ENCODE measurements at regions not wholly inside any gene's neighbourhood (a gene's known extent, or its start where the extent isn't known, plus 50 kb on each side); places are given as distances from the start of the nearest gene placed in this dataset.

DNA sequence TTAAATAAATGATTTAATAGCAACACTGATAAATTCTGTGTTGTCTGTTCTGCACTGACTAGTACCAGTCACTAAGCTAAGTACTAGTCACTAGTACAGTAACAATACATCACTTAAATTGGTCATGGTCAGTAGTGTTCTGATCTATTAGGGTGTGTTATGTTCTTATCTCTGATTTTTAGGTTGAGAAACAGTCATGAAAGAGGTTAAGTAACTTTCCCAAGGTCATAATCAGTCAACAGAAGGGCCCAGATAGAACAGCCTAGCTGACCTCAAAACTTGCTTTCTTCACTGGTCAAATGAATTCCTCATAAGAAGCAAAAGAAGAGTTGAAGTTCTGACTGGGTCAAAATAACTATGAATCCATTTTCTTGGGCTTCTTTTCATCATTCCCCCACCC, 1492.7 kb downstream of the MAT2B start:
- no peaks in the 10 kb centered on the region for H3K79me2 ChIP-seq (ENCODE audit: insufficient read depth, low read length)
- TF ChIP-seq, protein P1, sequence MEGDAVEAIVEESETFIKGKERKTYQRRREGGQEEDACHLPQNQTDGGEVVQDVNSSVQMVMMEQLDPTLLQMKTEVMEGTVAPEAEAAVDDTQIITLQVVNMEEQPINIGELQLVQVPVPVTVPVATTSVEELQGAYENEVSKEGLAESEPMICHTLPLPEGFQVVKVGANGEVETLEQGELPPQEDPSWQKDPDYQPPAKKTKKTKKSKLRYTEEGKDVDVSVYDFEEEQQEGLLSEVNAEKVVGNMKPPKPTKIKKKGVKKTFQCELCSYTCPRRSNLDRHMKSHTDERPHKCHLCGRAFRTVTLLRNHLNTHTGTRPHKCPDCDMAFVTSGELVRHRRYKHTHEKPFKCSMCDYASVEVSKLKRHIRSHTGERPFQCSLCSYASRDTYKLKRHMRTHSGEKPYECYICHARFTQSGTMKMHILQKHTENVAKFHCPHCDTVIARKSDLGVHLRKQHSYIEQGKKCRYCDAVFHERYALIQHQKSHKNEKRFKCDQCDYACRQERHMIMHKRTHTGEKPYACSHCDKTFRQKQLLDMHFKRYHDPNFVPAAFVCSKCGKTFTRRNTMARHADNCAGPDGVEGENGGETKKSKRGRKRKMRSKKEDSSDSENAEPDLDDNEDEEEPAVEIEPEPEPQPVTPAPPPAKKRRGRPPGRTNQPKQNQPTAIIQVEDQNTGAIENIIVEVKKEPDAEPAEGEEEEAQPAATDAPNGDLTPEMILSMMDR (IDR thresholded peaks at IDR 0.05; ENCODE audit: low read length) = no peak
- no peak for TF ChIP-seq EZH2 (IDR thresholded peaks at IDR 0.05; ENCODE audit: borderline replicate concordance, low read length)
- no peaks in the 10 kb centered on the region for H3K4me1 ChIP-seq (ENCODE audit: insufficient read depth, low read length, severe bottlenecking)
- no peak overlapping the region for H3K9ac ChIP-seq (ENCODE audit: low read length)
- H3K36me3 ChIP-seq (ENCODE audit: insufficient read depth, low read length) = no peaks in the 10 kb centered on the region
- no peak overlapping the region for H3K27ac ChIP-seq (ENCODE audit: low read depth, low read length, poor library complexity, severe bottlenecking)
- H3K4me3 ChIP-seq (ENCODE audit: low read depth, low read length, poor library complexity, severe bottlenecking) = no peak overlapping the region
- no peak overlapping the region for H2AFZ ChIP-seq (ENCODE audit: low read length)
- no peaks in the 10 kb centered on the region for H4K20me1 ChIP-seq (ENCODE audit: insufficient read depth, low read length)
- no peaks in the 10 kb centered on the region for H3K9me2 ChIP-seq (ENCODE audit: low read depth, low read length)
- H3K4me2 ChIP-seq (ENCODE audit: low read length) = no peak overlapping the region
- H3K27me3 ChIP-seq (ENCODE audit: insufficient read depth, low read length) = no peaks in the 10 kb centered on the region
- no peaks in the 10 kb centered on the region for H3K9me3 ChIP-seq (ENCODE audit: low read length)
- H3F3A ChIP-seq (ENCODE audit: insufficient read depth, low read length) = no peaks in the 10 kb centered on the region

DNA sequence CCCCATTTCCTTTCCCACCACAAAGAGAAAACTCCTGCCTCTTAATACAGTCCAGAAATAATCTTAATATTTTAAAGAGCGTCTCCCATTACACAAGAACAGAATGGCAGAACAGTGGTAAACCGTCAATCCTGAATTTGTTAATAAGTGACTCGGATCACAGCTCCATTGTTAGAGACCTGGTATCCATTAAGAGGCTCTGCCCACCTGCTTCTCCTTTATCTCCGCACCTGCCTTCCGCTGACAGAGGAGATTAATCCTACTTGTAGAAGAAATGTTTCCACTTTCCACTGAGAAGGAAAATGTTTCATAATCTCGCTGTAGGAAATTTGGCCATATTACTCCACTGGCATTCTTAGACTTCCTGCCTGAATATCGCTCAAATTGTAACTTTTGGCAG, 1493.2 kb downstream of the MAT2B start:
- no peaks in the 10 kb centered on the region for H3K79me2 ChIP-seq (ENCODE audit: insufficient read depth, low read length)
- H3K27ac ChIP-seq (ENCODE audit: low read depth, low read length, poor library complexity, severe bottlenecking) = no peak overlapping the region
- H3K9ac ChIP-seq (ENCODE audit: low read length) = no peak overlapping the region
- no peaks in the 10 kb centered on the region for H3K36me3 ChIP-seq (ENCODE audit: insufficient read depth, low read length)
- no peaks in the 10 kb centered on the region for H3K9me2 ChIP-seq (ENCODE audit: low read depth, low read length)
- no peaks in the 10 kb centered on the region for H4K20me1 ChIP-seq (ENCODE audit: insufficient read depth, low read length)
- H3K27me3 ChIP-seq (ENCODE audit: insufficient read depth, low read length) = no peaks in the 10 kb centered on the region
- H3F3A ChIP-seq (ENCODE audit: insufficient read depth, low read length) = no peaks in the 10 kb centered on the region
- no peaks in the 10 kb centered on the region for H3K4me1 ChIP-seq (ENCODE audit: insufficient read depth, low read length, severe bottlenecking)
- H3K9me3 ChIP-seq (ENCODE audit: low read length) = no peaks in the 10 kb centered on the region
- H3K4me2 ChIP-seq (ENCODE audit: low read length) = no peak overlapping the region
- TF ChIP-seq EZH2 (IDR thresholded peaks at IDR 0.05; ENCODE audit: borderline replicate concordance, low read length) = no peak
- TF ChIP-seq, protein P1 (IDR thresholded peaks at IDR 0.05; ENCODE audit: low read length) = no peak
- no peak overlapping the region for H3K4me3 ChIP-seq (ENCODE audit: low read depth, low read length, poor library complexity, severe bottlenecking)
- no peak overlapping the region for H2AFZ ChIP-seq (ENCODE audit: low read length)

DNA sequence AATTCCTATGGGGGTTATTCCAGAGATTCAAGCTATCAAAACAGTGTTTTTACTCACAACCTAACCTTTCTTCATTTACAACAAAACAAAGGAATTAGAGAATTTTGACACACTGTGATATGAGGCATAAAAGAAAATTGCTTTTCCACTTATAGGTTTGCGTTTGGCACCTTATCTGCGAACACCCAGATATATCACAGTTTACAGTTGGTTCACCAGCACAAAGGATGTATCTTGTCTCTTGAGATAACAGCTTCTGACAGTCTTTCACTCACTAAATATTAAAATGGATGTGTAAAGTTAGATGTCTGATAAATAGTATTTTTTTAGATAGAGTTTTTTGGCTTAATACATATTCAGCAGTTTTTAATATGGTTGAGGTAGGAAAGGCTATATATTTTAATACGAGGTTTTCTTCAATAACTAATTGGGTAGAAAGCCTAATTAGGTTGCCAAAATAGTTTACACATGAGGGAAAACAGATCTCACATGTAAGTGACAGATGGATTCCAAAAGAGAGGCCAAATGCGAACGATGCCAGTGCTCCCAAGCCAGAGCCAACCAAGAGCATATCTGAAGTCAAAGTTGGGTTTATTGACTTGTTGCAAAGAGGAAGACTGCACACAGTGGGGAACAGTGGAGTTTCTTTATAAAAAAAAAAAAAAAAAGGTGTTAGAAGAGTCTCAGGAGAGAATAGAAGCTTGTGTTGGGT, 1495.2 kb downstream of the MAT2B start:
- Histone ChIP-seq H3K4me3 (ENCODE audit: low read depth, low read length, poor library complexity, severe bottlenecking) (no peak overlapping the region), H3F3A (ENCODE audit: insufficient read depth, low read length) (no peaks in the 10 kb centered on the region), H3K79me2 (ENCODE audit: insufficient read depth, low read length) (no peaks in the 10 kb centered on the region), H3K4me2 (ENCODE audit: low read length) (no peak overlapping the region), H3K27ac (ENCODE audit: low read depth, low read length, poor library complexity, severe bottlenecking) (no peak overlapping the region), H4K20me1 (ENCODE audit: insufficient read depth, low read length) (no peaks in the 10 kb centered on the region), H3K9me3 (ENCODE audit: low read length) (no peaks in the 10 kb centered on the region), H2AFZ (ENCODE audit: low read length) (no peak overlapping the region), H3K27me3 (ENCODE audit: insufficient read depth, low read length) (no peaks in the 10 kb centered on the region), H3K4me1 (ENCODE audit: insufficient read depth, low read length, severe bottlenecking) (no peaks in the 10 kb centered on the region), H3K9ac (ENCODE audit: low read length) (no peak overlapping the region), H3K36me3 (ENCODE audit: insufficient read depth, low read length) (no peaks in the 10 kb centered on the region), H3K9me2 (ENCODE audit: low read depth, low read length) (no peaks in the 10 kb centered on the region)
- TF ChIP-seq, protein P1 (IDR thresholded peaks at IDR 0.05; ENCODE audit: low read length) = no peak
- TF ChIP-seq EZH2 (IDR thresholded peaks at IDR 0.05; ENCODE audit: borderline replicate concordance, low read length) = no peak
